PC-9 (cell line): ENCODE measurements at regions not wholly inside any gene's neighbourhood (a gene's known extent, or its start where the extent isn't known, plus 50 kb on each side); places are given as distances from the start of the nearest gene placed in this dataset.

Experiments used
- BruUV-seq: library from RNA; stranded (reverse); fragments of 400-500 nt; replicated peaks from 2 replicates; lab custom pipeline; 2021; lab: Mats Ljungman, UMichigan
- CTCF ChIA-PET: fragments of 300-600 bp; sonication (Branson Sonifier 250); formaldehyde crosslinking; loops from one replicate; lab custom pipeline; 2022; ENCODE audit warnings: antibody characterized with exemption; lab: Charles Lee
- POLR2A ChIA-PET: fragments of 300-600 bp; sonication (Branson Sonifier 250); formaldehyde crosslinking; loops from one replicate; lab custom pipeline; 2022; ENCODE audit warnings: antibody characterized with exemption; ENCODE audit not compliant: unreplicated experiment; lab: Charles Lee
- DNase-seq, 2 experiments: peaks; one replicate each; pipeline versions ENCODE4 v3.0.0 to v3.0.0-alpha.2; 2015 to 2022; ENCODE audit warnings: mixed read lengths in 1 of 2
- H2AFZ ChIP-seq: fragments of 200-600 bp; sonication (generic); 2 replicates; pipeline ENCODE4 v1.8.1; 2017; ENCODE audit warnings: antibody characterized with exemption
- H3F3A ChIP-seq: fragments of 200-600 bp; sonication (generic); 2 replicates; pipeline ENCODE4 v1.8.1; 2017; ENCODE audit warnings: antibody characterized with exemption, mild to moderate bottlenecking, low read depth; ENCODE audit not compliant: insufficient read depth
- H3K27ac ChIP-seq: fragments of 200-600 bp; sonication (generic); 2 replicates; pipeline ENCODE4 v1.6.1; 2016; ENCODE audit warnings: mixed run types
- H3K27me3 ChIP-seq: fragments of 200-600 bp; sonication (generic); 2 replicates; pipeline ENCODE4 v1.6.1; 2016; ENCODE audit warnings: low read depth, mixed run types; ENCODE audit not compliant: insufficient read depth
- H3K36me3 ChIP-seq: fragments of 200-600 bp; sonication (generic); 2 replicates; pipeline ENCODE4 v1.6.1; 2016; ENCODE audit warnings: low read depth, mixed run types
- H3K4me1 ChIP-seq: fragments of 200-600 bp; sonication (generic); replicated peaks from 2 replicates; pipeline ENCODE4 v1.6.1; 2016; ENCODE audit warnings: mixed run types; ENCODE audit not compliant: insufficient read depth
- H3K4me2 ChIP-seq: fragments of 200-600 bp; sonication (generic); 2 replicates; pipeline ENCODE4 v1.6.1; 2017; ENCODE audit warnings: mixed run types
- H3K4me3 ChIP-seq: fragments of 200-600 bp; sonication (generic); 2 replicates; pipeline ENCODE4 v1.6.1; 2016; ENCODE audit warnings: mixed run types
- H3K79me2 ChIP-seq: fragments of 200-600 bp; sonication (generic); 2 replicates; pipeline ENCODE4 v1.6.1; 2017; ENCODE audit warnings: low read depth, mixed run types
- H3K9me2 ChIP-seq: fragments of 200-600 bp; sonication (generic); 2 replicates; pipeline ENCODE4 v1.8.1; 2017; ENCODE audit warnings: mild to moderate bottlenecking; ENCODE audit not compliant: insufficient read depth
- H3K9me3 ChIP-seq: fragments of 200-600 bp; sonication (generic); 2 replicates; pipeline ENCODE4 v1.8.1; 2016; ENCODE audit warnings: low read depth; ENCODE audit not compliant: insufficient read depth
- H4K20me1 ChIP-seq: fragments of 200-600 bp; sonication (generic); 2 replicates; pipeline ENCODE4 v1.8.1; 2017; ENCODE audit not compliant: insufficient read depth
- CTCF ChIP-seq: fragments of 200-600 bp; sonication (generic); conservative IDR thresholded peaks from 2 replicates; pipeline ENCODE4 v1.6.1; 2017; ENCODE audit warnings: mixed run types, antibody characterized with exemption, mild to moderate bottlenecking, moderate library complexity
- EZH2 ChIP-seq: fragments of 200-600 bp; sonication (generic); IDR thresholded peaks from 2 replicates; pipeline ENCODE4 v1.8.0; 2017; ENCODE audit warnings: antibody characterized with exemption, low read depth
- intact Hi-C: fragments of 100-400 bp; cut with micrococcal nuclease; formaldehyde crosslinking; loops from one replicate; pipeline ENCODE4 v1.10.0; 2022; ENCODE audit not compliant: unreplicated experiment

GRCh38 chr7:47671358-47671757, 89.4 kb upstream of the TNS3 start:
- Histone ChIP-seq H3K4me2 (no peak overlapping the region), H4K20me1 (no peaks in the 10 kb centered on the region), H3K4me3 (no peak overlapping the region), H3K9me3 (0 out of 2 replicates have a peak, but pooled peaks cover under 1% of the 10 kb centered on the region), H3K79me2 (no peaks in the 10 kb centered on the region), H2AFZ (no peak overlapping the region), H3K36me3 (no peaks in the 10 kb centered on the region), H3F3A (peaks cover 26% of the 10 kb centered on the region; the same call in 1 of the 2 replicates), H3K27me3 (no peaks in the 10 kb centered on the region), H3K27ac (no peak overlapping the region), H3K9me2 (no peaks in the 10 kb centered on the region), H3K4me1 (peaks cover 41% of the 10 kb centered on the region)
- CTCF ChIA-PET: no interaction called here
- TF ChIP-seq CTCF (no peak), EZH2 (no peak)
- no peak for DNase-seq
- POLR2A ChIA-PET: no interaction called here
- intact Hi-C loops: no loop called here
- no TSS peak for BruUV-seq

- intact Hi-C loops: no loop called here
- H3K9me2 ChIP-seq: no peaks in the 10 kb centered on the region
These were observed 88.8 kb upstream of the TNS3 start for GRCh38 chr7:47670729-47671128.

GRCh38 chr7:47669901-47670384, 88.0 kb upstream of the TNS3 start:
- no peak overlapping the region for H2AFZ ChIP-seq
- BruUV-seq: TSS peak; percentile 34
- H3K27me3 ChIP-seq: no peaks in the 10 kb centered on the region
- intact Hi-C loops: loop anchor here (2.0 kb wide), 1 partner anchor 93 kb away; no protein-coding TSS in a partner anchor
- ChIA-PET POLR2A (interaction anchor here (0.6 kb wide), 1 partner anchor 224 kb away, joined by 5 read pairs; no protein-coding TSS in a partner anchor), CTCF (no interaction called here)
- no peak overlapping the region for H3K4me3 ChIP-seq
- H3K9me3 ChIP-seq: no peaks in the 10 kb centered on the region
- H3K79me2 ChIP-seq: no peaks in the 10 kb centered on the region
- H4K20me1 ChIP-seq: no peaks in the 10 kb centered on the region
- H3K9me2 ChIP-seq: no peaks in the 10 kb centered on the region
- DNase-seq: no peak
- H3K4me2 ChIP-seq: peak overlapping the region; percentile 8; the same call in 1 of the 2 replicates
- H3F3A ChIP-seq: peaks cover 30% of the 10 kb centered on the region; the same call in 1 of the 2 replicates
- H3K4me1 ChIP-seq: peaks cover 39% of the 10 kb centered on the region
- peak overlapping the region; percentile 1; the same call in 1 of the 2 replicates for H3K27ac ChIP-seq
- H3K36me3 ChIP-seq: no peaks in the 10 kb centered on the region
- TF ChIP-seq CTCF: no peak

More at GRCh38 chr7:47670729-47671128, 88.8 kb upstream of the TNS3 start:
- Histone ChIP-seq H3K9me3 (no peaks in the 10 kb centered on the region), H3K36me3 (no peaks in the 10 kb centered on the region), H3K4me2 (no peak overlapping the region), H3K4me1 (peaks cover 43% of the 10 kb centered on the region), H3K27me3 (no peaks in the 10 kb centered on the region), H3F3A (peaks cover 30% of the 10 kb centered on the region; the same call in 1 of the 2 replicates), H2AFZ (no peak overlapping the region), H3K27ac (no peak overlapping the region), H3K4me3 (no peak overlapping the region), H4K20me1 (no peaks in the 10 kb centered on the region), H3K79me2 (no peaks in the 10 kb centered on the region)
- BruUV-seq: no TSS peak
- TF ChIP-seq CTCF (no peak), EZH2 (no peak)
- CTCF ChIA-PET: no interaction called here
- POLR2A ChIA-PET: interaction anchor here (0.6 kb wide), 1 partner anchor 225 kb away, joined by 5 read pairs; no protein-coding TSS in a partner anchor
- no peak for DNase-seq
